ENCODE measurements at regions not wholly inside any gene's neighbourhood (a gene's known extent, or its start where the extent isn't known, plus 50 kb on each side); places are given as distances from the start of the nearest gene placed in this dataset.

DNA sequence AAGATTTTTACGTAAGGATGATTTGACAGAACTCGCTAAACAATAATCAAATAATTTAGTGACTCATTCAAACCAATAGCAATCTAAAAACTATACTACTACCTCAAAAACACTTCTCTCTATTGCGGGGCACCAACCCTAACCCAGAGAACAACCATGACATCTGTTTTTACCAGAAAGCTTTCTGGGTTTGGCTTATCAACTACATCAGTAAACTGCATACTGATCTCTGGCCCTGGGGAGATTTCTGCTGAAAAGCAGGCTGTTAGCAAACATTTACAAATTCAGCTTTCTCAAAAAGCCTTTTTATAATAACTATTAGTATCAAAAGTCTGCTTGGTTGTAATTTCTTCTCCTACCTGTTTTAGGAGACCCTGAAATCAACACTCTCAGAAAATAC, 144.5 kb upstream of the ZWINT start:
- no peak for DNase-seq (ENCODE audit: extremely low spot score, unreplicated experiment)
- no peak overlapping the region for H3K27ac Mint-ChIP-seq (ENCODE audit: unreplicated experiment)
- TF ChIP-seq, protein P1, sequence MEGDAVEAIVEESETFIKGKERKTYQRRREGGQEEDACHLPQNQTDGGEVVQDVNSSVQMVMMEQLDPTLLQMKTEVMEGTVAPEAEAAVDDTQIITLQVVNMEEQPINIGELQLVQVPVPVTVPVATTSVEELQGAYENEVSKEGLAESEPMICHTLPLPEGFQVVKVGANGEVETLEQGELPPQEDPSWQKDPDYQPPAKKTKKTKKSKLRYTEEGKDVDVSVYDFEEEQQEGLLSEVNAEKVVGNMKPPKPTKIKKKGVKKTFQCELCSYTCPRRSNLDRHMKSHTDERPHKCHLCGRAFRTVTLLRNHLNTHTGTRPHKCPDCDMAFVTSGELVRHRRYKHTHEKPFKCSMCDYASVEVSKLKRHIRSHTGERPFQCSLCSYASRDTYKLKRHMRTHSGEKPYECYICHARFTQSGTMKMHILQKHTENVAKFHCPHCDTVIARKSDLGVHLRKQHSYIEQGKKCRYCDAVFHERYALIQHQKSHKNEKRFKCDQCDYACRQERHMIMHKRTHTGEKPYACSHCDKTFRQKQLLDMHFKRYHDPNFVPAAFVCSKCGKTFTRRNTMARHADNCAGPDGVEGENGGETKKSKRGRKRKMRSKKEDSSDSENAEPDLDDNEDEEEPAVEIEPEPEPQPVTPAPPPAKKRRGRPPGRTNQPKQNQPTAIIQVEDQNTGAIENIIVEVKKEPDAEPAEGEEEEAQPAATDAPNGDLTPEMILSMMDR (IDR thresholded peaks at IDR 0.05): no peak
- no peaks in the 10 kb centered on the region for H3K36me3 Mint-ChIP-seq (ENCODE audit: unreplicated experiment)
- H3K27me3 Mint-ChIP-seq (ENCODE audit: unreplicated experiment): no peaks in the 10 kb centered on the region
- H3K4me1 Mint-ChIP-seq (ENCODE audit: unreplicated experiment): no peaks in the 10 kb centered on the region
- no peaks in the 10 kb centered on the region for H3K9me3 Mint-ChIP-seq (ENCODE audit: unreplicated experiment)
- no peak overlapping the region for H3K4me3 Mint-ChIP-seq (ENCODE audit: unreplicated experiment)

DNA sequence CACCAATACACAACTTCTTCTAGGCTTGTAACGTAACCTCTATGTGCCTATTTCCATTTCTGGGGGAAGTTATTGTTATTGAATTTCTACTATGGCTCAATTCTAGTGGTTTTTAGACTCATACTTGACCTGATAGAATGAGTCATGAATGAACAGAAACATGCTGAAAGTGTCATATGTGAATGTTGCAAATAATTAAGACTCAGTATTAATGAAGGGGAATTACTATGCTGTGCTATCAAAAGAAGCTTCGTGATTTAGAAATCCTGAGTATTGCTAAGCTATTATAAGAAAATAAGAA, 135.1 kb upstream of the ZWINT start:
- no peaks in the 10 kb centered on the region for H3K36me3 Mint-ChIP-seq (ENCODE audit: unreplicated experiment)
- no peak overlapping the region for H3K4me3 Mint-ChIP-seq (ENCODE audit: unreplicated experiment)
- no peak for DNase-seq (ENCODE audit: extremely low spot score, unreplicated experiment)
- no peaks in the 10 kb centered on the region for H3K27me3 Mint-ChIP-seq (ENCODE audit: unreplicated experiment)
- H3K4me1 Mint-ChIP-seq (ENCODE audit: unreplicated experiment): no peaks in the 10 kb centered on the region
- no peaks in the 10 kb centered on the region for H3K9me3 Mint-ChIP-seq (ENCODE audit: unreplicated experiment)
- TF ChIP-seq, protein P1 (IDR thresholded peaks at IDR 0.05): no peak
- no peak overlapping the region for H3K27ac Mint-ChIP-seq (ENCODE audit: unreplicated experiment)

GRCh38 chr10:56487746-56488145, 126.7 kb upstream of the ZWINT start:
- H3K4me3 Mint-ChIP-seq (ENCODE audit: unreplicated experiment): no peak overlapping the region
- no peak overlapping the region for H3K27ac Mint-ChIP-seq (ENCODE audit: unreplicated experiment)
- H3K36me3 Mint-ChIP-seq (ENCODE audit: unreplicated experiment): no peaks in the 10 kb centered on the region
- TF ChIP-seq, protein P1 (IDR thresholded peaks at IDR 0.05): no peak
- H3K4me1 Mint-ChIP-seq (ENCODE audit: unreplicated experiment): no peaks in the 10 kb centered on the region
- no peak for DNase-seq (ENCODE audit: extremely low spot score, unreplicated experiment)
- no peaks in the 10 kb centered on the region for H3K27me3 Mint-ChIP-seq (ENCODE audit: unreplicated experiment)
- peaks cover 8% of the 10 kb centered on the region for H3K9me3 Mint-ChIP-seq (ENCODE audit: unreplicated experiment)

- TF ChIP-seq, protein P1 (IDR thresholded peaks at IDR 0.05): no peak
- Mint-ChIP-seq H3K4me3 (ENCODE audit: unreplicated experiment) (no peak overlapping the region), H3K27ac (ENCODE audit: unreplicated experiment) (no peak overlapping the region), H3K27me3 (ENCODE audit: unreplicated experiment) (no peaks in the 10 kb centered on the region), H3K9me3 (ENCODE audit: unreplicated experiment) (peaks cover 7% of the 10 kb centered on the region), H3K4me1 (ENCODE audit: unreplicated experiment) (no peaks in the 10 kb centered on the region), H3K36me3 (ENCODE audit: unreplicated experiment) (no peaks in the 10 kb centered on the region)
- DNase-seq (ENCODE audit: extremely low spot score, unreplicated experiment): no peak
Measured at GRCh38 chr10:56481521-56482091, 120.5 kb upstream of the ZWINT start.

GRCh38 chr10:56472978-56473377, 111.9 kb upstream of the ZWINT start:
- TF ChIP-seq, protein P1 (IDR thresholded peaks at IDR 0.05): no peak
- Mint-ChIP-seq H3K27ac (ENCODE audit: unreplicated experiment) (no peak overlapping the region), H3K27me3 (ENCODE audit: unreplicated experiment) (no peaks in the 10 kb centered on the region)

More at GRCh38 chr10:56472978-56473377, 111.9 kb upstream of the ZWINT start:
- Mint-ChIP-seq H3K4me3 (ENCODE audit: unreplicated experiment) (no peak overlapping the region), H3K36me3 (ENCODE audit: unreplicated experiment) (no peaks in the 10 kb centered on the region), H3K4me1 (ENCODE audit: unreplicated experiment) (no peaks in the 10 kb centered on the region), H3K9me3 (ENCODE audit: unreplicated experiment) (peaks cover 11% of the 10 kb centered on the region)
- DNase-seq (ENCODE audit: extremely low spot score, unreplicated experiment): no peak

Measured in osteocyte (in vitro differentiated cells).